Right ventricle myocardium inferior (tissue), 1 donor: ENCODE measurements at regions not wholly inside any gene's neighbourhood (a gene's known extent, or its start where the extent isn't known, plus 50 kb on each side); places are given as distances from the start of the nearest gene placed in this dataset.
A peak's percentile ranks its signal among the peaks of the same experiment; 100 is the strongest.

Experiments used
- ATAC-seq: fragments of 200-7000 bp; cut with Tn5 transposase; one replicate; pipeline ENCODE4 v1.9.1; 2020; ENCODE audit warnings: mild to moderate bottlenecking, moderate library complexity
- DNase-seq: peaks from one replicate; pipeline ENCODE4 v3.0.0; 2021; ENCODE audit errors: missing footprints
- intact Hi-C: fragments of 100-400 bp; cut with DNase I; formaldehyde crosslinking; loops from one replicate; pipeline ENCODE4 v1.11.0; 2022
- donor health status: DM: no; HTN: yes; CAD: no; lungs with severe emphysema.

- ATAC-seq = no peak
- DNase-seq = no peak
- intact Hi-C loops = no loop called here
Observed at GRCh38 chr18:45556222-45556621, 59.1 kb upstream of the SLC14A2 start.

- DNase-seq = no peak
- no peak for ATAC-seq
- intact Hi-C loops = no loop called here
Observed at GRCh38 chr18:45557287-45557686, 58.0 kb upstream of the SLC14A2 start.

- intact Hi-C loops = no loop called here
- ATAC-seq (no peak), DNase-seq (no peak)
Observed at GRCh38 chr18:45557779-45558178, 57.5 kb upstream of the SLC14A2 start.

GRCh38 chr18:45559258-45559657, 56.0 kb upstream of the SLC14A2 start:
- ATAC-seq (no peak), DNase-seq (no peak)
- intact Hi-C loops = no loop called here

GRCh38 chr18:45560870-45561269, 54.4 kb upstream of the SLC14A2 start:
- DNase-seq = no peak
- no peak for ATAC-seq
- intact Hi-C loops = no loop called here

- ATAC-seq (peak; percentile 58), DNase-seq (peak; percentile 72)
- intact Hi-C loops = no loop called here
Observed at GRCh38 chr18:45562567-45563479, 52.5 kb upstream of the SLC14A2 start.

GRCh38 chr18:45565280-45565970, 49.9 kb upstream of the SLC14A2 start:
- intact Hi-C loops = no loop called here
- ATAC-seq (no peak), DNase-seq (no peak)
